Prostate gland (tissue), 2 donors: ENCODE measurements at regions not wholly inside any gene's neighbourhood (a gene's known extent, or its start where the extent isn't known, plus 50 kb on each side); places are given as distances from the start of the nearest gene placed in this dataset.

Experiments
- DNase-seq: peaks from one replicate; pipeline ENCODE4 v3.0.0-alpha.2; 2019; ENCODE audit warnings: low spot score
- H3K27ac ChIP-seq, 2 donors: fragments of 200-600 bp; sonication (generic); 2 replicates each; pipeline ENCODE4 v1.5.1; 2017 to 2019
- H3K27me3 ChIP-seq: fragments of 200-600 bp; sonication (generic); replicated peaks from 2 replicates; pipeline ENCODE4 v1.5.1; 2019; ENCODE audit not compliant: insufficient read depth
- H3K36me3 ChIP-seq, 2 donors: fragments of 200-600 bp; sonication (generic); 1 replicate in 1 of 2; 2 replicates in 1 of 2; pipeline versions ENCODE4 v1.5.1 to v1.8.1; 2017 to 2019
- H3K4me1 ChIP-seq: fragments of 200-600 bp; sonication (generic); replicated peaks from 2 replicates; pipeline ENCODE4 v1.5.1; 2019
- H3K4me3 ChIP-seq, 2 donors: fragments of 200-600 bp; sonication (generic); 2 replicates each; pipeline ENCODE4 v1.5.1; 2017 to 2019
- H3K9me3 ChIP-seq: fragments of 200-600 bp; sonication (generic); 2 replicates; pipeline ENCODE4 v1.5.1; 2017
- CTCF ChIP-seq, 4 experiments: fragments of 200-600 bp in 2 of 4; fragments of 450-650 bp in 2 of 4; sonication (generic) in 2 of 4; IDR thresholded peaks; 1 replicate in 3 of 4; 2 replicates in 1 of 4; pipeline ENCODE4 v1.5.1; 2016 to 2019; ENCODE audit warnings: antibody characterized with exemption in 4 of 4, mild to moderate bottlenecking in 2 of 4, moderate library complexity in 2 of 4
- POLR2A ChIP-seq: fragments of 450-650 bp; IDR thresholded peaks from one replicate; pipeline ENCODE4 v1.6.1; 2016; ENCODE audit warnings: antibody characterized with exemption, mild to moderate bottlenecking
- POLR2AphosphoS5 ChIP-seq: sonication (generic); formaldehyde crosslinking; IDR thresholded peaks from one replicate; pipeline ENCODE4 v1.6.1; 2017; ENCODE audit warnings: antibody characterized with exemption
- WGBS: methylation state at CpG from one replicate; pipeline ENCODE4 v1.1.5; 2018; 5-methylcytosine and 5-hydroxymethylcytosine counted together
- intact Hi-C: fragments of 100-400 bp; cut with DNase I; formaldehyde crosslinking; loops from one replicate; pipeline ENCODE4 v1.14.2; 2022

DNA sequence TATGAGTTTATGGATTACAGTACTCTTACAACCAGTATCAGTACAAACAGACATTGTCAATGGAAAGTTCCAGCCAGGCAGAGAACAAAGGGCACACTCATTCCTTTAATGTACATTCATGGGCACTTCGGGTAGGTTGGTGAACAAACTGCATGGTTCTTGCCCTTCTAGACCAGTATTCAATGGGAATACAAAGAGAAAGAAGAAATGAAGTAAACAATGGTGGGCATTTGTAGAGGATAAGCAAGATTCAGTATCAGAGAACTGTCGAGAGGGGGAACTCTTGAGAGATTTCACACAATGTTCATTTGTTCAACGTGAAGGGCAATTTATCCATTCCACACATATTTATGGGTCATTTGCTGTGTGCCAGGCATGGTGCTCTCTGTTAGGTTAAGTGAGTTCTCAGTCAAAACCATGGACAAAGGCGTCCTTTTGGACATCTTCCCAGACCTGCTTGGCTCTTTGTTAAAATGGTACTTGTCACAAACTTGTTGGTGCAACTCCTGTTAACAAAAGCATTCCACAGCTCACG, 714.8 kb downstream of the DHX35 start:
- H3K4me3 ChIP-seq: no peak overlapping the region
- DNase-seq: peak; percentile 67
- intact Hi-C loops: no loop called here
- H3K4me1 ChIP-seq: no peaks in the 10 kb centered on the region
- H3K36me3 ChIP-seq: no peaks in the 10 kb centered on the region
- H3K27me3 ChIP-seq: no peaks in the 10 kb centered on the region
- H3K9me3 ChIP-seq: no peaks in the 10 kb centered on the region
- H3K27ac ChIP-seq: no peak overlapping the region
- 28% methylated on average over 5 of the region's 5 CpGs for WGBS
- TF ChIP-seq CTCF (IDR thresholded peaks at IDR 0.05): peak in 1 of 4 experiments; percentile 7
- TF ChIP-seq POLR2A: no peak
- no peak for TF ChIP-seq POLR2AphosphoS5

- intact Hi-C loops: no loop called here
These were observed 714.1 kb downstream of the DHX35 start for GRCh38 chr20:39676241-39676640.

DNA sequence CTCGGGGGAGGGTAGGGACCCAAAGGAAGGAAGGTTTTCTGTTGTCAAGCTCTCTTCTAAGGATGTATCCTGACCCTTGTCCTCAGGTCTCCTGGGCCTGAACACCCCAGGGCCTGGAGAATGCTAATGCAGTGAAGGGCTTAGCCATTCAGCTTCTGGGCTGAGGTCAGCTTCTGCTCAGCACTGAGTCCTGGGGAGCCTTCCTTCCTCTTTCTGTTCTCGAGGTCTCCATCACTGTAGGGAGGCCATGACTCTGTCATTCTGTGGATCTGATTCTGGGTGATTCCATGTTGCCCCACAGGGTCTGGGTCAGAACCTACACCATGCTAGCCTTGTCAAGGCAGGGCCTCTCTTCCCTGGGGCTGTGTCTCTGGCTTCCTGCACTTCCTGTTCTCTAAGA, 712.7 kb downstream of the DHX35 start:
- 65% methylated on average over 2 of the region's 2 CpGs for WGBS
- Histone ChIP-seq H3K27me3 (no peaks in the 10 kb centered on the region), H3K4me1 (no peaks in the 10 kb centered on the region), H3K4me3 (no peak overlapping the region), H3K27ac (no peak overlapping the region), H3K36me3 (no peaks in the 10 kb centered on the region), H3K9me3 (no peaks in the 10 kb centered on the region)
- DNase-seq: no peak
- intact Hi-C loops: no loop called here
- TF ChIP-seq POLR2A (no peak), POLR2AphosphoS5 (no peak)

More at GRCh38 chr20:39676241-39676640, 714.1 kb downstream of the DHX35 start:
- no peaks in the 10 kb centered on the region for H3K36me3 ChIP-seq
- no peak for DNase-seq
- no peaks in the 10 kb centered on the region for H3K9me3 ChIP-seq
- TF ChIP-seq POLR2AphosphoS5: no peak
- TF ChIP-seq POLR2A: no peak
- TF ChIP-seq CTCF (IDR thresholded peaks at IDR 0.05): no peak
- WGBS: 96% methylated on average over 6 of the region's 6 CpGs
- no peak overlapping the region for H3K4me3 ChIP-seq
- no peaks in the 10 kb centered on the region for H3K27me3 ChIP-seq
- H3K4me1 ChIP-seq: no peaks in the 10 kb centered on the region
- no peak overlapping the region for H3K27ac ChIP-seq

GRCh38 chr20:39670988-39671387, 708.8 kb downstream of the DHX35 start:
- no peak overlapping the region for H3K27ac ChIP-seq
- H3K4me1 ChIP-seq: no peaks in the 10 kb centered on the region
- TF ChIP-seq POLR2A (no peak), POLR2AphosphoS5 (no peak), CTCF (IDR thresholded peaks at IDR 0.05) (no peak)
- 66% methylated on average over 2 of the region's 2 CpGs for WGBS
- H3K4me3 ChIP-seq: no peak overlapping the region
- H3K36me3 ChIP-seq: no peaks in the 10 kb centered on the region
- H3K27me3 ChIP-seq: no peaks in the 10 kb centered on the region
- DNase-seq: no peak
- no peaks in the 10 kb centered on the region for H3K9me3 ChIP-seq
- intact Hi-C loops: no loop called here

GRCh38 chr20:39669659-39670058, 707.5 kb downstream of the DHX35 start:
- no peak overlapping the region for H3K4me3 ChIP-seq
- WGBS: 38% methylated on average over 2 of the region's 2 CpGs
- no peaks in the 10 kb centered on the region for H3K36me3 ChIP-seq
- no peak for DNase-seq
- intact Hi-C loops: no loop called here
- H3K27me3 ChIP-seq: no peaks in the 10 kb centered on the region
- H3K4me1 ChIP-seq: no peaks in the 10 kb centered on the region
- no peaks in the 10 kb centered on the region for H3K9me3 ChIP-seq
- TF ChIP-seq CTCF (IDR thresholded peaks at IDR 0.05) (no peak), POLR2A (no peak), POLR2AphosphoS5 (no peak)
- H3K27ac ChIP-seq: no peak overlapping the region
